ENCODE measurements at regions not wholly inside any gene's neighbourhood (a gene's known extent, or its start where the extent isn't known, plus 50 kb on each side); places are given as distances from the start of the nearest gene placed in this dataset.

DNA sequence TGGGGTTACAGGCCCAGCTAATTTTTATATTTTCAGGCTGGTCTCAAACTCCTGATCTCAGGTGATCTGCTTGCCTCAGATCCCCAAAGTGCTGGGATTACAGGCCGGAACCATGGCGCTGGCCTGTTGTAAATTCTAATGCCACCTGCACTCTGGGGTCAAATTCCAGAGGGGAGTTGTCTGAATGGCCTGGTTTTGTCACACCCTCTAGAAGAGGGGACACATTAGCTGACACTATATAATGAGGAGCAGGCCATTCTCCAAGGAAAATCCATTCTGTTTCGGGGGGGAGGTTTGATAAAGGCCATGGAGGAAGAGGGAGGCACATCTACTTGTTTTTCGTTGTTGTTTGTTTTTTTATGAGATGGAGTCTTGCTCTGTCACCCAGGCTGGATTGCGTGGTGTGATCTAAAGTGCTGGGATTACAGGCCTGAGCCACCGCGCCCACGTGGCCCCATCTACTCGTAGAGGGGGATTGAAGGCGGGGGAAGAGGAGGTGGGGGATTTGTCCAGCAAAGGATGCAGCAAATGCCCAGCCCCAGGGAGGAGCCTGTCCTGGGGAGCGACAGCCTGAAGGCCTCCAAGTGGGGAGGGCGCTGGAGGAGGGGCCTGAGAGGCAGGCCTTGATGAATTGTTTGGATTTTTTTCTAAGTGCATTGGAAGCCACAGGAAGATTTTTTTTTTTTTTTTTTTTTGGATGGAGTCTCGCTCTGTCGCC, 78.4 kb upstream of the SLC45A1 start (continued):
- TF ChIP-seq, protein P1, sequence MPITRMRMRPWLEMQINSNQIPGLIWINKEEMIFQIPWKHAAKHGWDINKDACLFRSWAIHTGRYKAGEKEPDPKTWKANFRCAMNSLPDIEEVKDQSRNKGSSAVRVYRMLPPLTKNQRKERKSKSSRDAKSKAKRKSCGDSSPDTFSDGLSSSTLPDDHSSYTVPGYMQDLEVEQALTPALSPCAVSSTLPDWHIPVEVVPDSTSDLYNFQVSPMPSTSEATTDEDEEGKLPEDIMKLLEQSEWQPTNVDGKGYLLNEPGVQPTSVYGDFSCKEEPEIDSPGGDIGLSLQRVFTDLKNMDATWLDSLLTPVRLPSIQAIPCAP (CRISPR knock-in tag; IDR thresholded peaks at IDR 0.05; ENCODE audit: low read depth): no peak
- TF ChIP-seq CHD4 (IDR thresholded peaks at IDR 0.05; ENCODE audit: borderline replicate concordance, low read length) (0 out of 2 replicates have a peak, but pooled peaks have one; percentile 24), POGZ (CRISPR knock-in tag; IDR thresholded peaks at IDR 0.05) (no peak), POLR2G (IDR thresholded peaks at IDR 0.05; ENCODE audit: low read depth, low read length) (peak; percentile 64), MYC (CRISPR knock-in tag; IDR thresholded peaks at IDR 0.05; ENCODE audit: borderline replicate concordance) (peak; percentile 82), ATF7 (IDR thresholded peaks at IDR 0.05) (no peak), ATF7 (CRISPR knock-in tag; IDR thresholded peaks at IDR 0.05) (no peak), JDP2 (CRISPR knock-in tag; IDR thresholded peaks at IDR 0.05; ENCODE audit: borderline replicate concordance) (no peak), CC2D1A (CRISPR knock-in tag; IDR thresholded peaks at IDR 0.05) (no peak), TARDBP (CRISPR knock-in tag; IDR thresholded peaks at IDR 0.05) (peak; percentile 29; the same call in 1 of the 2 replicates), TEAD2 (CRISPR knock-in tag; IDR thresholded peaks at IDR 0.05) (no peak), PHF20 (CRISPR knock-in tag; IDR thresholded peaks at IDR 0.05) (no peak), TBX2 (CRISPR knock-in tag; IDR thresholded peaks at IDR 0.05; ENCODE audit: borderline replicate concordance) (peak; percentile 39; the same call in 1 of the 2 replicates)
- TF ChIP-seq, protein P2, sequence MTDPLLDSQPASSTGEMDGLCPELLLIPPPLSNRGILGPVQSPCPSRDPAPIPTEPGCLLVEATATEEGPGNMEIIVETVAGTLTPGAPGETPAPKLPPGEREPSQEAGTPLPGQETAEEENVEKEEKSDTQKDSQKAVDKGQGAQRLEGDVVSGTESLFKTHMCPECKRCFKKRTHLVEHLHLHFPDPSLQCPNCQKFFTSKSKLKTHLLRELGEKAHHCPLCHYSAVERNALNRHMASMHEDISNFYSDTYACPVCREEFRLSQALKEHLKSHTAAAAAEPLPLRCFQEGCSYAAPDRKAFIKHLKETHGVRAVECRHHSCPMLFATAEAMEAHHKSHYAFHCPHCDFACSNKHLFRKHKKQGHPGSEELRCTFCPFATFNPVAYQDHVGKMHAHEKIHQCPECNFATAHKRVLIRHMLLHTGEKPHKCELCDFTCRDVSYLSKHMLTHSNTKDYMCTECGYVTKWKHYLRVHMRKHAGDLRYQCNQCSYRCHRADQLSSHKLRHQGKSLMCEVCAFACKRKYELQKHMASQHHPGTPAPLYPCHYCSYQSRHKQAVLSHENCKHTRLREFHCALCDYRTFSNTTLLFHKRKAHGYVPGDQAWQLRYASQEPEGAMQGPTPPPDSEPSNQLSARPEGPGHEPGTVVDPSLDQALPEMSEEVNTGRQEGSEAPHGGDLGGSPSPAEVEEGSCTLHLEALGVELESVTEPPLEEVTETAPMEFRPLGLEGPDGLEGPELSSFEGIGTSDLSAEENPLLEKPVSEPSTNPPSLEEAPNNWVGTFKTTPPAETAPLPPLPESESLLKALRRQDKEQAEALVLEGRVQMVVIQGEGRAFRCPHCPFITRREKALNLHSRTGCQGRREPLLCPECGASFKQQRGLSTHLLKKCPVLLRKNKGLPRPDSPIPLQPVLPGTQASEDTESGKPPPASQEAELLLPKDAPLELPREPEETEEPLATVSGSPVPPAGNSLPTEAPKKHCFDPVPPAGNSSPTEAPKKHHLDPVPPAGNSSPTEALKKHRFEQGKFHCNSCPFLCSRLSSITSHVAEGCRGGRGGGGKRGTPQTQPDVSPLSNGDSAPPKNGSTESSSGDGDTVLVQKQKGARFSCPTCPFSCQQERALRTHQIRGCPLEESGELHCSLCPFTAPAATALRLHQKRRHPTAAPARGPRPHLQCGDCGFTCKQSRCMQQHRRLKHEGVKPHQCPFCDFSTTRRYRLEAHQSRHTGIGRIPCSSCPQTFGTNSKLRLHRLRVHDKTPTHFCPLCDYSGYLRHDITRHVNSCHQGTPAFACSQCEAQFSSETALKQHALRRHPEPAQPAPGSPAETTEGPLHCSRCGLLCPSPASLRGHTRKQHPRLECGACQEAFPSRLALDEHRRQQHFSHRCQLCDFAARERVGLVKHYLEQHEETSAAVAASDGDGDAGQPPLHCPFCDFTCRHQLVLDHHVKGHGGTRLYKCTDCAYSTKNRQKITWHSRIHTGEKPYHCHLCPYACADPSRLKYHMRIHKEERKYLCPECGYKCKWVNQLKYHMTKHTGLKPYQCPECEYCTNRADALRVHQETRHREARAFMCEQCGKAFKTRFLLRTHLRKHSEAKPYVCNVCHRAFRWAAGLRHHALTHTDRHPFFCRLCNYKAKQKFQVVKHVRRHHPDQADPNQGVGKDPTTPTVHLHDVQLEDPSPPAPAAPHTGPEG (CRISPR knock-in tag; IDR thresholded peaks at IDR 0.05): no peak
- TF ChIP-seq, protein P3, sequence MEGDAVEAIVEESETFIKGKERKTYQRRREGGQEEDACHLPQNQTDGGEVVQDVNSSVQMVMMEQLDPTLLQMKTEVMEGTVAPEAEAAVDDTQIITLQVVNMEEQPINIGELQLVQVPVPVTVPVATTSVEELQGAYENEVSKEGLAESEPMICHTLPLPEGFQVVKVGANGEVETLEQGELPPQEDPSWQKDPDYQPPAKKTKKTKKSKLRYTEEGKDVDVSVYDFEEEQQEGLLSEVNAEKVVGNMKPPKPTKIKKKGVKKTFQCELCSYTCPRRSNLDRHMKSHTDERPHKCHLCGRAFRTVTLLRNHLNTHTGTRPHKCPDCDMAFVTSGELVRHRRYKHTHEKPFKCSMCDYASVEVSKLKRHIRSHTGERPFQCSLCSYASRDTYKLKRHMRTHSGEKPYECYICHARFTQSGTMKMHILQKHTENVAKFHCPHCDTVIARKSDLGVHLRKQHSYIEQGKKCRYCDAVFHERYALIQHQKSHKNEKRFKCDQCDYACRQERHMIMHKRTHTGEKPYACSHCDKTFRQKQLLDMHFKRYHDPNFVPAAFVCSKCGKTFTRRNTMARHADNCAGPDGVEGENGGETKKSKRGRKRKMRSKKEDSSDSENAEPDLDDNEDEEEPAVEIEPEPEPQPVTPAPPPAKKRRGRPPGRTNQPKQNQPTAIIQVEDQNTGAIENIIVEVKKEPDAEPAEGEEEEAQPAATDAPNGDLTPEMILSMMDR (CRISPR knock-in tag; IDR thresholded peaks at IDR 0.05): peak; percentile 9; the same call in 1 of the 2 replicates
- TF ChIP-seq, protein P4, sequence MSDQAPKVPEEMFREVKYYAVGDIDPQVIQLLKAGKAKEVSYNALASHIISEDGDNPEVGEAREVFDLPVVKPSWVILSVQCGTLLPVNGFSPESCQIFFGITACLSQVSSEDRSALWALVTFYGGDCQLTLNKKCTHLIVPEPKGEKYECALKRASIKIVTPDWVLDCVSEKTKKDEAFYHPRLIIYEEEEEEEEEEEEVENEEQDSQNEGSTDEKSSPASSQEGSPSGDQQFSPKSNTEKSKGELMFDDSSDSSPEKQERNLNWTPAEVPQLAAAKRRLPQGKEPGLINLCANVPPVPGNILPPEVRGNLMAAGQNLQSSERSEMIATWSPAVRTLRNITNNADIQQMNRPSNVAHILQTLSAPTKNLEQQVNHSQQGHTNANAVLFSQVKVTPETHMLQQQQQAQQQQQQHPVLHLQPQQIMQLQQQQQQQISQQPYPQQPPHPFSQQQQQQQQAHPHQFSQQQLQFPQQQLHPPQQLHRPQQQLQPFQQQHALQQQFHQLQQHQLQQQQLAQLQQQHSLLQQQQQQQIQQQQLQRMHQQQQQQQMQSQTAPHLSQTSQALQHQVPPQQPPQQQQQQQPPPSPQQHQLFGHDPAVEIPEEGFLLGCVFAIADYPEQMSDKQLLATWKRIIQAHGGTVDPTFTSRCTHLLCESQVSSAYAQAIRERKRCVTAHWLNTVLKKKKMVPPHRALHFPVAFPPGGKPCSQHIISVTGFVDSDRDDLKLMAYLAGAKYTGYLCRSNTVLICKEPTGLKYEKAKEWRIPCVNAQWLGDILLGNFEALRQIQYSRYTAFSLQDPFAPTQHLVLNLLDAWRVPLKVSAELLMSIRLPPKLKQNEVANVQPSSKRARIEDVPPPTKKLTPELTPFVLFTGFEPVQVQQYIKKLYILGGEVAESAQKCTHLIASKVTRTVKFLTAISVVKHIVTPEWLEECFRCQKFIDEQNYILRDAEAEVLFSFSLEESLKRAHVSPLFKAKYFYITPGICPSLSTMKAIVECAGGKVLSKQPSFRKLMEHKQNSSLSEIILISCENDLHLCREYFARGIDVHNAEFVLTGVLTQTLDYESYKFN (CRISPR knock-in tag; conservative IDR thresholded peaks at IDR 0.05): peak; percentile 67
